ENCODE measurements at regions not wholly inside any gene's neighbourhood (a gene's known extent, or its start where the extent isn't known, plus 50 kb on each side); places are given as distances from the start of the nearest gene placed in this dataset.

GRCh38 chr20:23254034-23254433 is 96.6 kb upstream of the NXT1 start:
- H3K23ac ChIP-seq (ENCODE audit: low read depth, low read length): no peak overlapping the region
- peaks cover 14% of the 10 kb centered on the region; the same call in 1 of the 2 replicates for H3K4me1 ChIP-seq (ENCODE audit: control insufficient read depth, insufficient read depth, low read length)
- H3K79me1 ChIP-seq (ENCODE audit: low read depth in 1 of 2, low read length in 2 of 2): no peaks in the 10 kb centered on the region
- no peak overlapping the region for H4K8ac ChIP-seq (ENCODE audit: low read depth in 2 of 2, low read length in 2 of 2)
- no peaks in the 10 kb centered on the region for H4K20me1 ChIP-seq (ENCODE audit: insufficient read depth, low read length)
- no peak overlapping the region for H4K5ac ChIP-seq (ENCODE audit: low read depth, low read length)
- no peak overlapping the region for H3K9ac ChIP-seq (ENCODE audit: low read depth, low read length)
- no peaks in the 10 kb centered on the region for H3K9me3 ChIP-seq (ENCODE audit: control insufficient read depth, insufficient read depth, low read length)
- no peak overlapping the region for H3K4me2 ChIP-seq (ENCODE audit: low read depth, low read length)
- H2BK120ac ChIP-seq (ENCODE audit: low read depth, low read length): no peak overlapping the region
- no peak overlapping the region for H3K56ac ChIP-seq (ENCODE audit: extremely low read depth, insufficient read depth, low read length)
- 45% methylated on average over 3 of the region's 5 CpGs; no CpG with 5 or more reads in 1 of the 2 experiments for WGBS, 2 experiments (ENCODE audit: extremely low coverage in 2 of 2, insufficient read length in 1 of 2)
- H3K18ac ChIP-seq (ENCODE audit: low read depth, low read length): no peak overlapping the region
- no TSS peak for BruUV-seq (replicated peaks)
- H2BK20ac ChIP-seq (ENCODE audit: low read depth, low read length): no peak overlapping the region
- no peak overlapping the region for H3K14ac ChIP-seq (replicated peaks; ENCODE audit: low read depth, low read length)
- H2BK5ac ChIP-seq (ENCODE audit: low read depth, low read length, poor library complexity, severe bottlenecking): no peak overlapping the region
- ATAC-seq (ENCODE audit: low read depth): no peak
- no peak overlapping the region for H3K27ac ChIP-seq (ENCODE audit: insufficient read depth, low read length)
- POLR2A ChIA-PET (ENCODE audit: unreplicated experiment): no interaction called here
- CTCF ChIA-PET: interaction anchor here (1.4 kb wide), 1 partner anchor 19 kb away, joined by 4 read pairs; no protein-coding TSS in a partner anchor
- H2AFZ ChIP-seq (replicated peaks; ENCODE audit: low read length, poor library complexity): no peak overlapping the region
- no peaks in the 10 kb centered on the region; the same call in 1 of the 2 replicates for H3K9me1 ChIP-seq (ENCODE audit: insufficient read depth, low read length)
- no peak for DNase-seq
- H2AK5ac ChIP-seq (ENCODE audit: low read depth, low read length): no peak overlapping the region
- H3K27me3 ChIP-seq (ENCODE audit: control insufficient read depth, insufficient read depth, low read length): peaks cover 19% of the 10 kb centered on the region
- no peak overlapping the region for H3K4me3 ChIP-seq (ENCODE audit: insufficient read depth, low read depth, low read length)
- dilution Hi-C loops (cut with HindIII; ENCODE audit: low sequenced_read_pairs, unreplicated experiment): no loop called here
- no peak overlapping the region for H4K91ac ChIP-seq (ENCODE audit: insufficient read depth, low read depth, low read length)
- no peak overlapping the region for H2BK15ac ChIP-seq (ENCODE audit: low read depth, low read length)
- no peak overlapping the region for H3K4ac ChIP-seq (ENCODE audit: low read depth, low read length)
- intact Hi-C loops (cut with micrococcal nuclease): no loop called here
- H2AK9ac ChIP-seq (replicated peaks; ENCODE audit: low read depth, low read length, poor library complexity): no peak overlapping the region
- in situ Hi-C loops (cut with MboI; ENCODE audit: low sequenced_read_pairs): no loop called here
- H3K36me3 ChIP-seq (ENCODE audit: control insufficient read depth, insufficient read depth, low read length): no peaks in the 10 kb centered on the region
- no peak for TF ChIP-seq RCOR1 (IDR thresholded peaks at IDR 0.05; ENCODE audit: insufficient replicate concordance, low read length)
- no peak for TF ChIP-seq FOS (IDR thresholded peaks at IDR 0.05; ENCODE audit: low read depth, low read length)
- no peak for TF ChIP-seq RFX5 (IDR thresholded peaks at IDR 0.05; ENCODE audit: low read depth, low read length)
- no peak for TF ChIP-seq RAD21 (IDR thresholded peaks at IDR 0.05; ENCODE audit: low read length)
